Activated CD8-positive, alpha-beta memory T cell treated with anti-CD3 and anti-CD28 coated beads for 36 hours (primary cell): ENCODE measurements at regions not wholly inside any gene's neighbourhood (a gene's known extent, or its start where the extent isn't known, plus 50 kb on each side); places are given as distances from the start of the nearest gene placed in this dataset.

ENCODE experiments used
- CTCF ChIA-PET: fragments of 350-600 bp; sonication (Branson Sonifier 250); formaldehyde crosslinking; loops from one replicate; lab custom pipeline; 2021; ENCODE audit warnings: antibody characterized with exemption; lab: Charles Lee
- POLR2A ChIA-PET: fragments of 350-600 bp; sonication (Branson Sonifier 250); formaldehyde crosslinking; loops from one replicate; lab custom pipeline; 2021; ENCODE audit warnings: antibody characterized with exemption; lab: Charles Lee

- POLR2A ChIA-PET: no interaction called here
These were observed 91.1 kb upstream of the ACTRT2 start for GRCh38 chr1:2930016-2930815.

GRCh38 chr1:2930913-2931723, 90.1 kb upstream of the ACTRT2 start:
- POLR2A ChIA-PET: no interaction called here
- CTCF ChIA-PET: no interaction called here

More at GRCh38 chr1:2930016-2930815, 91.1 kb upstream of the ACTRT2 start:
- CTCF ChIA-PET: no interaction called here

- CTCF ChIA-PET: no interaction called here
- POLR2A ChIA-PET: no interaction called here
These were observed 89.4 kb upstream of the ACTRT2 start for GRCh38 chr1:2931724-2932401.

- CTCF ChIA-PET: no interaction called here
These were observed 88.5 kb upstream of the ACTRT2 start for GRCh38 chr1:2932671-2933350.

GRCh38 chr1:2933431-2934155, 87.7 kb upstream of the ACTRT2 start:
- ChIA-PET CTCF (no interaction called here), POLR2A (no interaction called here)

More at GRCh38 chr1:2932671-2933350, 88.5 kb upstream of the ACTRT2 start:
- POLR2A ChIA-PET: no interaction called here

- ChIA-PET CTCF (no interaction called here), POLR2A (no interaction called here)
These were observed 87.1 kb upstream of the ACTRT2 start for GRCh38 chr1:2934156-2934540.

GRCh38 chr1:2934642-2935081, 86.6 kb upstream of the ACTRT2 start:
- POLR2A ChIA-PET: no interaction called here
- CTCF ChIA-PET: no interaction called here

GRCh38 chr1:2935184-2935583, 86.1 kb upstream of the ACTRT2 start:
- CTCF ChIA-PET: no interaction called here
- POLR2A ChIA-PET: no interaction called here

GRCh38 chr1:2935751-2936390, 85.4 kb upstream of the ACTRT2 start:
- POLR2A ChIA-PET: no interaction called here

GRCh38 chr1:2936559-2937515, 84.4 kb upstream of the ACTRT2 start:
- ChIA-PET CTCF (no interaction called here), POLR2A (no interaction called here)

More at GRCh38 chr1:2935751-2936390, 85.4 kb upstream of the ACTRT2 start:
- CTCF ChIA-PET: no interaction called here

GRCh38 chr1:2937805-2938204, 83.5 kb upstream of the ACTRT2 start:
- CTCF ChIA-PET: no interaction called here
- POLR2A ChIA-PET: no interaction called here

GRCh38 chr1:2939041-2939552, 82.2 kb upstream of the ACTRT2 start:
- POLR2A ChIA-PET: no interaction called here
- CTCF ChIA-PET: no interaction called here

GRCh38 chr1:2940178-2940577, 81.1 kb upstream of the ACTRT2 start:
- POLR2A ChIA-PET: no interaction called here
- CTCF ChIA-PET: interaction anchor here (0.9 kb wide), 1 partner anchor 18 kb away, joined by 3 read pairs; no protein-coding TSS in a partner anchor

- ChIA-PET CTCF (no interaction called here), POLR2A (no interaction called here)
These were observed 80.2 kb upstream of the ACTRT2 start for GRCh38 chr1:2941040-2941439.

GRCh38 chr1:2941907-2942306, 79.4 kb upstream of the ACTRT2 start:
- ChIA-PET CTCF (no interaction called here), POLR2A (no interaction called here)

- POLR2A ChIA-PET: no interaction called here
- CTCF ChIA-PET: no interaction called here
These were observed 78.9 kb upstream of the ACTRT2 start for GRCh38 chr1:2942410-2942809.

GRCh38 chr1:2943686-2944260, 77.5 kb upstream of the ACTRT2 start:
- CTCF ChIA-PET: no interaction called here

More at GRCh38 chr1:2943686-2944260, 77.5 kb upstream of the ACTRT2 start:
- POLR2A ChIA-PET: no interaction called here
